Endothelial cell of umbilical vein (primary cell): ENCODE measurements at regions not wholly inside any gene's neighbourhood (a gene's known extent, or its start where the extent isn't known, plus 50 kb on each side); places are given as distances from the start of the nearest gene placed in this dataset.

Source experiments
- BruUV-seq: library from RNA; stranded (reverse); fragments of 400-500 nt; replicated peaks from 2 replicates; lab custom pipeline; 2021; lab: Mats Ljungman, UMichigan
- CTCF ChIA-PET: fragments of 300-600, 350-600 bp; sonication (Branson Sonifier 250); formaldehyde crosslinking; loops from one replicate; lab custom pipeline; 2021; ENCODE audit warnings: antibody characterized with exemption, inconsistent platforms; lab: Charles Lee
- POLR2A ChIA-PET: fragments of 300-600, 350-600 bp; sonication (Branson Sonifier 250); formaldehyde crosslinking; loops from one replicate; lab custom pipeline; 2021; ENCODE audit warnings: antibody characterized with exemption, inconsistent platforms; lab: Charles Lee
- DNase-seq: peaks from one replicate; pipeline ENCODE4 v3.0.0-alpha.2; 2011; ENCODE audit warnings: low read depth, low spot score
- FAIRE-seq: peaks from 2 replicates; lab custom pipeline; 2011; peaks lifted over from hg19 to GRCh38; lab: Jason Lieb, UNC
- H2AFZ ChIP-seq: 2 replicates; pipeline ENCODE4 v1.6.0; 2012; ENCODE audit warnings: low read depth, low read length, control low read depth, inconsistent platforms
- H3K27ac ChIP-seq: 2 replicates; pipeline ENCODE4 v1.5.1; 2011; ENCODE audit warnings: low read depth, mild to moderate bottlenecking, control low read depth, low read length, moderate library complexity; ENCODE audit not compliant: insufficient read depth
- H3K27me3 ChIP-seq, 2 experiments: 2 replicates each; pipeline versions ENCODE4 v1.6.0 to v1.6.1; 2011; ENCODE audit warnings: low read length in 2 of 2, mixed read lengths in 1 of 2; ENCODE audit not compliant: control insufficient read depth in 2 of 2, insufficient read depth in 2 of 2
- H3K36me3 ChIP-seq, 2 experiments: 2 replicates in 1 of 2; 3 replicates in 1 of 2; pipeline ENCODE4 v1.5.1; 2011; ENCODE audit warnings: low read length in 2 of 2, mild to moderate bottlenecking in 1 of 2, moderate library complexity in 1 of 2; ENCODE audit not compliant: control insufficient read depth in 2 of 2, insufficient read depth in 2 of 2; ENCODE audit errors: extremely low read depth in 1 of 2
- H3K4me1 ChIP-seq: 3 replicates; pipeline ENCODE4 v1.5.1; 2011; ENCODE audit warnings: mild to moderate bottlenecking, low read length; ENCODE audit not compliant: control insufficient read depth, insufficient read depth; ENCODE audit errors: extremely low read depth
- H3K4me2 ChIP-seq: 2 replicates; pipeline ENCODE4 v1.6.1; 2011; ENCODE audit warnings: low read length, control low read depth, mixed read lengths; ENCODE audit not compliant: insufficient read depth
- H3K4me3 ChIP-seq, 3 experiments: fragments of 200-600 bp in 1 of 3; sonication (generic), shearing (Covaris generic) in 1 of 3; replicated peaks in 1 of 3; 2 replicates each; pipeline ENCODE4 v1.5.1; 2011 to 2016; ENCODE audit warnings: control low read depth in 3 of 3, low read length in 3 of 3, mild to moderate bottlenecking in 2 of 3, inconsistent platforms in 1 of 3, low read depth in 1 of 3, moderate library complexity in 1 of 3; ENCODE audit not compliant: insufficient read depth in 1 of 3
- H3K79me2 ChIP-seq: 2 replicates; pipeline ENCODE4 v1.6.0; 2012; ENCODE audit warnings: low read length, inconsistent platforms; ENCODE audit not compliant: control insufficient read depth, insufficient read depth
- H3K9ac ChIP-seq: replicated peaks from 2 replicates; pipeline ENCODE3; 2011; ENCODE audit warnings: low read length, control low read depth; ENCODE audit not compliant: insufficient read depth; ENCODE audit errors: extremely low read depth
- H3K9me1 ChIP-seq: replicated peaks from 3 replicates; pipeline ENCODE4 v1.6.0; 2011; ENCODE audit warnings: mild to moderate bottlenecking, low read length; ENCODE audit not compliant: control insufficient read depth, insufficient read depth; ENCODE audit errors: extremely low read depth
- H3K9me3 ChIP-seq: replicated peaks from 2 replicates; pipeline ENCODE4 v1.5.1; 2012; ENCODE audit warnings: low read length, inconsistent platforms; ENCODE audit not compliant: control insufficient read depth, insufficient read depth
- H4K20me1 ChIP-seq: replicated peaks from 2 replicates; pipeline ENCODE3; 2011; ENCODE audit warnings: mild to moderate bottlenecking, low read length; ENCODE audit not compliant: control insufficient read depth, insufficient read depth; ENCODE audit errors: extremely low read depth
- EZH2 ChIP-seq: IDR thresholded peaks from 2 replicates; pipeline ENCODE4 v1.6.1; 2012; ENCODE audit warnings: borderline replicate concordance, low read depth, mild to moderate bottlenecking, moderate library complexity, low read length, inconsistent platforms; ENCODE audit not compliant: severe bottlenecking
- FOS ChIP-seq: IDR thresholded peaks from 2 replicates; pipeline ENCODE4 v1.6.1; 2011; ENCODE audit warnings: mild to moderate bottlenecking, low read length, moderate library complexity, borderline replicate concordance; ENCODE audit not compliant: insufficient read depth
- GATA2 ChIP-seq: IDR thresholded peaks from 2 replicates; pipeline ENCODE4 v1.7.0; 2011; ENCODE audit warnings: low read depth, mild to moderate bottlenecking, moderate library complexity, mixed read lengths, low read length; ENCODE audit not compliant: insufficient read length, insufficient read depth
- JUN ChIP-seq: IDR thresholded peaks from 2 replicates; pipeline ENCODE4 v1.6.1; 2011; ENCODE audit warnings: borderline replicate concordance, low read depth; ENCODE audit not compliant: insufficient read length, insufficient read depth
- MYC ChIP-seq: IDR thresholded peaks from one replicate; pipeline ENCODE4 v1.6.1; 2011; ENCODE audit warnings: mild to moderate bottlenecking, low read depth, low read length
- POLR2A ChIP-seq: IDR thresholded peaks from 2 replicates; pipeline ENCODE4 v1.6.1; 2012; ENCODE audit warnings: low read depth, mild to moderate bottlenecking, control low read depth, low read length
- POLR2AphosphoS5 ChIP-seq: IDR thresholded peaks from 2 replicates; pipeline ENCODE4 v1.6.1; 2012; ENCODE audit warnings: low read depth, mild to moderate bottlenecking, control low read depth, low read length, moderate library complexity; ENCODE audit not compliant: insufficient read depth
- dilution Hi-C: fragments of 300-500 bp; cut with MboI; formaldehyde crosslinking; loops from one replicate; pipeline ENCODE4 v1.15.0; 2019; ENCODE audit warnings: low sequenced_read_pairs; ENCODE audit not compliant: extremely low pct_ligation_motif_present
- intact Hi-C: fragments of 100-400 bp; cut with micrococcal nuclease; formaldehyde crosslinking; loops from one replicate; pipeline ENCODE4 v1.10.0; 2022
- TF ChIP-seq, protein P1 (sequence below), 2 donors: IDR thresholded peaks; 1 replicate in 1 of 2; 2 replicates in 1 of 2; pipeline ENCODE4 v1.5.1; 2011; ENCODE audit warnings: low read length in 2 of 2, mild to moderate bottlenecking in 2 of 2, moderate library complexity in 2 of 2, control low read depth in 1 of 2, inconsistent platforms in 1 of 2, low read depth in 1 of 2; ENCODE audit not compliant: insufficient read depth in 1 of 2; ENCODE audit errors: extremely low read depth in 1 of 2
- TF ChIP-seq, protein P2 (sequence below): IDR thresholded peaks from 2 replicates; pipeline ENCODE4 v1.6.1; 2011; ENCODE audit not compliant: insufficient read depth, insufficient read length

DNA sequence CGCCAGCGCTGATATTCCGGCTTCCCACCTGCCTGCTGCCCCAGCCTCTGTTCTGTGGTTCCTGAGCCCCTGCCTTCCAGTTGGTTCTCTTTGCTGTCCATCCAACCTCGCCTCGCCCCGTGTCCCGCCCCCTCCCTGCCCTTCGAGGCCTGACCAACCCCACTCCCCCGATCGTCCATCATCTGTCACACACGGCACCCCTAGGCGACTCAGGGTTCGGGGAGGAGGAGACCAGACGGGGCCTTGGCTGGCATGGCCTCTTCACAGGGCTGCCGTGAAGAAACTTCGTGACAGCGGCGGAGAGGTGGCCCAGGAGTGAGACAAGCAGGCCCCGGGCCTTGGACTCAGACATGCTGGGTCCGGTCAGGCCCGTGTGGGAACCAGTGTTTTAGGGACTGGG, 226.1 kb downstream of the QKI start:
- POLR2A ChIA-PET = no interaction called here
- Histone ChIP-seq H3K4me3 (no peak overlapping the region), H2AFZ (no peak overlapping the region), H3K79me2 (no peaks in the 10 kb centered on the region), H3K9ac (no peak overlapping the region), H3K4me2 (no peak overlapping the region), H3K27ac (no peak overlapping the region), H3K4me1 (no peaks in the 10 kb centered on the region), H3K9me3 (no peaks in the 10 kb centered on the region), H3K36me3 (no peaks in the 10 kb centered on the region), H3K27me3 (no peaks in the 10 kb centered on the region), H3K9me1 (no peaks in the 10 kb centered on the region), H4K20me1 (no peaks in the 10 kb centered on the region)
- FAIRE-seq (no peak), DNase-seq (no peak)
- TF ChIP-seq EZH2 = no peak
- no peak for TF ChIP-seq POLR2AphosphoS5
- no peak for TF ChIP-seq GATA2
- TF ChIP-seq, protein P1, sequence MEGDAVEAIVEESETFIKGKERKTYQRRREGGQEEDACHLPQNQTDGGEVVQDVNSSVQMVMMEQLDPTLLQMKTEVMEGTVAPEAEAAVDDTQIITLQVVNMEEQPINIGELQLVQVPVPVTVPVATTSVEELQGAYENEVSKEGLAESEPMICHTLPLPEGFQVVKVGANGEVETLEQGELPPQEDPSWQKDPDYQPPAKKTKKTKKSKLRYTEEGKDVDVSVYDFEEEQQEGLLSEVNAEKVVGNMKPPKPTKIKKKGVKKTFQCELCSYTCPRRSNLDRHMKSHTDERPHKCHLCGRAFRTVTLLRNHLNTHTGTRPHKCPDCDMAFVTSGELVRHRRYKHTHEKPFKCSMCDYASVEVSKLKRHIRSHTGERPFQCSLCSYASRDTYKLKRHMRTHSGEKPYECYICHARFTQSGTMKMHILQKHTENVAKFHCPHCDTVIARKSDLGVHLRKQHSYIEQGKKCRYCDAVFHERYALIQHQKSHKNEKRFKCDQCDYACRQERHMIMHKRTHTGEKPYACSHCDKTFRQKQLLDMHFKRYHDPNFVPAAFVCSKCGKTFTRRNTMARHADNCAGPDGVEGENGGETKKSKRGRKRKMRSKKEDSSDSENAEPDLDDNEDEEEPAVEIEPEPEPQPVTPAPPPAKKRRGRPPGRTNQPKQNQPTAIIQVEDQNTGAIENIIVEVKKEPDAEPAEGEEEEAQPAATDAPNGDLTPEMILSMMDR (IDR thresholded peaks at IDR 0.05; ENCODE audit: extremely low read depth in 1 of 2, insufficient read depth in 1 of 2, low read depth in 1 of 2, low read length in 2 of 2) = no peak
- TF ChIP-seq POLR2A = no peak
- no peak for TF ChIP-seq FOS
- TF ChIP-seq, protein P2, sequence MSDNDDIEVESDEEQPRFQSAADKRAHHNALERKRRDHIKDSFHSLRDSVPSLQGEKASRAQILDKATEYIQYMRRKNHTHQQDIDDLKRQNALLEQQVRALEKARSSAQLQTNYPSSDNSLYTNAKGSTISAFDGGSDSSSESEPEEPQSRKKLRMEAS = no peak
- no peak for TF ChIP-seq MYC
- TF ChIP-seq JUN = no peak
- dilution Hi-C loops = no loop called here
- BruUV-seq = no TSS peak
- intact Hi-C loops = no loop called here
- CTCF ChIA-PET = no interaction called here
